PFSK-1 (cell line): ENCODE measurements at regions not wholly inside any gene's neighbourhood (a gene's known extent, or its start where the extent isn't known, plus 50 kb on each side); places are given as distances from the start of the nearest gene placed in this dataset.

ENCODE experiments used
- TAF1 ChIP-seq: IDR thresholded peaks from 2 replicates; pipeline ENCODE4 v1.6.1; 2012; ENCODE audit warnings: low read length, control low read depth, borderline replicate concordance; ENCODE audit not compliant: insufficient read depth
- TF ChIP-seq, protein P1 (sequence below), 2 experiments: IDR thresholded peaks; 2 replicates each; pipeline versions ENCODE4 v1.6.1 to v1.8.0; 2011 to 2012; ENCODE audit warnings: low read depth in 2 of 2, low read length in 2 of 2, control low read depth in 1 of 2, inconsistent platforms in 1 of 2, mild to moderate bottlenecking in 1 of 2, moderate library complexity in 1 of 2; ENCODE audit not compliant: insufficient read depth in 1 of 2

DNA sequence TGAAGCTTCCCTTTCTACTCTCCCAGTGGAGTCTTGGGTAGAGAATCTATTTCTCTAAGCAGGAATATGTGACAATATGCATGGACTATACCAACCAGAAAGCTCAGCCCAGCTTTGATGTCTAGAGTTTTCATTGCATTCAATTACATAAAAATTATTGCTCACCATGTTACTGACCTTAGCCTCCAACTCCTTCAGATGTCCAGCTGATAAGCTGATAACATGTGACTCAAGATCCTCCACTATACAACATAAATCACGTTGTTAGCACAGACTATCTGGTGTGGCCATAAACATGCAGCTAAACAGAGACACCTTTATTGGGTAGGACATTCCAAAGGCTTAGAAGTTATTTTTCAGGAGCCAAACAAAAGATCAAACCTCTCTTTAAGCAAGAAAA is 1168.2 kb downstream of the CDH12 start:
- TF ChIP-seq TAF1: no peak
- TF ChIP-seq, protein P1, sequence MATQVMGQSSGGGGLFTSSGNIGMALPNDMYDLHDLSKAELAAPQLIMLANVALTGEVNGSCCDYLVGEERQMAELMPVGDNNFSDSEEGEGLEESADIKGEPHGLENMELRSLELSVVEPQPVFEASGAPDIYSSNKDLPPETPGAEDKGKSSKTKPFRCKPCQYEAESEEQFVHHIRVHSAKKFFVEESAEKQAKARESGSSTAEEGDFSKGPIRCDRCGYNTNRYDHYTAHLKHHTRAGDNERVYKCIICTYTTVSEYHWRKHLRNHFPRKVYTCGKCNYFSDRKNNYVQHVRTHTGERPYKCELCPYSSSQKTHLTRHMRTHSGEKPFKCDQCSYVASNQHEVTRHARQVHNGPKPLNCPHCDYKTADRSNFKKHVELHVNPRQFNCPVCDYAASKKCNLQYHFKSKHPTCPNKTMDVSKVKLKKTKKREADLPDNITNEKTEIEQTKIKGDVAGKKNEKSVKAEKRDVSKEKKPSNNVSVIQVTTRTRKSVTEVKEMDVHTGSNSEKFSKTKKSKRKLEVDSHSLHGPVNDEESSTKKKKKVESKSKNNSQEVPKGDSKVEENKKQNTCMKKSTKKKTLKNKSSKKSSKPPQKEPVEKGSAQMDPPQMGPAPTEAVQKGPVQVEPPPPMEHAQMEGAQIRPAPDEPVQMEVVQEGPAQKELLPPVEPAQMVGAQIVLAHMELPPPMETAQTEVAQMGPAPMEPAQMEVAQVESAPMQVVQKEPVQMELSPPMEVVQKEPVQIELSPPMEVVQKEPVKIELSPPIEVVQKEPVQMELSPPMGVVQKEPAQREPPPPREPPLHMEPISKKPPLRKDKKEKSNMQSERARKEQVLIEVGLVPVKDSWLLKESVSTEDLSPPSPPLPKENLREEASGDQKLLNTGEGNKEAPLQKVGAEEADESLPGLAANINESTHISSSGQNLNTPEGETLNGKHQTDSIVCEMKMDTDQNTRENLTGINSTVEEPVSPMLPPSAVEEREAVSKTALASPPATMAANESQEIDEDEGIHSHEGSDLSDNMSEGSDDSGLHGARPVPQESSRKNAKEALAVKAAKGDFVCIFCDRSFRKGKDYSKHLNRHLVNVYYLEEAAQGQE (IDR thresholded peaks at IDR 0.05; ENCODE audit: insufficient read depth in 1 of 2, low read depth in 2 of 2, low read length in 2 of 2): no peak
